T-helper 2 cell treated with Interferon-gamma antibody and Interleukin-4, amounts not matched to agents 5 μg/mL and 100 μg/mL, for 36 hours (primary cell): ENCODE measurements at regions not wholly inside any gene's neighbourhood (a gene's known extent, or its start where the extent isn't known, plus 50 kb on each side); places are given as distances from the start of the nearest gene placed in this dataset.

Experiments
- DNase-seq: peaks from one replicate; pipeline ENCODE4 v3.0.0; 2021; ENCODE audit warnings: low spot score
- H3K27ac Mint-ChIP-seq: one replicate; pipeline ENCODE4 v1.8.0; 2021; ENCODE audit warnings: mild to moderate bottlenecking, mixed read lengths
- H3K27me3 Mint-ChIP-seq: one replicate; pipeline ENCODE4 v1.8.0; 2021; ENCODE audit warnings: low read depth, mixed read lengths
- H3K36me3 Mint-ChIP-seq: one replicate; pipeline ENCODE4 v1.8.0; 2021; ENCODE audit warnings: low read depth, mixed read lengths
- H3K4me1 Mint-ChIP-seq: one replicate; pipeline ENCODE4 v1.8.0; 2021; ENCODE audit warnings: low read depth, mixed read lengths
- H3K4me3 Mint-ChIP-seq: one replicate; pipeline ENCODE4 v1.8.0; 2022; ENCODE audit warnings: mild to moderate bottlenecking, moderate library complexity, mixed read lengths
- H3K9me3 Mint-ChIP-seq: one replicate; pipeline ENCODE4 v1.8.0; 2021; ENCODE audit warnings: mixed read lengths

DNA sequence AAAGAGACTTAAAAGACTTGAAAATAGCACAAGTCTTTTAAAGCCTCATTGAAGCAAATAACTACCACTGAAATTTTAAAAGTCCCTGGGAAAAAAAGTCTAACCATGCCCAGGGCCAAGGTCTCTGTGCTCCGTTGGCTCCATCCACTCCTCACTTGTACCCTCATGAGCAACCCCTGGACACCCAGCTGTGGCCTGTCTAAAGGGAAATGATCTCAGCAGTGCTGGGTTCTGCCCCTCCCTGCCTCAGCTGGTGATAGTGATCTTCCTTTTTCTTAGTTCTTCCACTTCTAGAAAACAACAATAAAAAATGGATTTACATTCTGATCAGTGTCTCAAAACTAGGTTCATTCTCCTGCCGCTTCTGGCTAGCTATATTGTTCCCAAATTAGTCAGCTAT lies 423.5 kb upstream of the ADAMTS5 start:
- no peaks in the 10 kb centered on the region for H3K27me3 Mint-ChIP-seq
- H3K9me3 Mint-ChIP-seq: peaks cover 22% of the 10 kb centered on the region
- H3K4me1 Mint-ChIP-seq: no peaks in the 10 kb centered on the region
- no peak for DNase-seq
- no peak overlapping the region for H3K4me3 Mint-ChIP-seq
- no peaks in the 10 kb centered on the region for H3K36me3 Mint-ChIP-seq
- H3K27ac Mint-ChIP-seq: no peak overlapping the region

DNA sequence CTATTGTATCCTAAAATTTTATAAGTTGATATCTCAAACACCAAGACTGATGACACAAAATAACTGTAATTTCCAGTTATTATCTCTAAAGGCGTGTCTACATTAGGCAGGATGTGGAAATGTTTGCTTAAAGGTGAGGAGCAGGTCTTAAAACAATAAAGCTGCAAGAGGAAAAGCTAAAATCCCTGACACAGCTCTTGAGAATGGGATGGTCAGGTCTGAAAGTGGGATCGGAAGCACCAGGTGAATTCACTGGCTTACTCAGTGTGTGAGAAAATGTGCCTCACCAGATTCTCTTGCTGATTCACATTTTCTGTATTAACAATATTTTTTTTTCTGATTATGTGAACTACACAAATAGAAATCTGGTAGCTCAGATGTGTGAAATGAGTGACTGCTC lies 421.9 kb upstream of the ADAMTS5 start:
- Mint-ChIP-seq H3K4me3 (no peak overlapping the region), H3K4me1 (no peaks in the 10 kb centered on the region), H3K9me3 (peaks cover 21% of the 10 kb centered on the region), H3K36me3 (no peaks in the 10 kb centered on the region), H3K27ac (no peak overlapping the region), H3K27me3 (no peaks in the 10 kb centered on the region)
- no peak for DNase-seq

DNA sequence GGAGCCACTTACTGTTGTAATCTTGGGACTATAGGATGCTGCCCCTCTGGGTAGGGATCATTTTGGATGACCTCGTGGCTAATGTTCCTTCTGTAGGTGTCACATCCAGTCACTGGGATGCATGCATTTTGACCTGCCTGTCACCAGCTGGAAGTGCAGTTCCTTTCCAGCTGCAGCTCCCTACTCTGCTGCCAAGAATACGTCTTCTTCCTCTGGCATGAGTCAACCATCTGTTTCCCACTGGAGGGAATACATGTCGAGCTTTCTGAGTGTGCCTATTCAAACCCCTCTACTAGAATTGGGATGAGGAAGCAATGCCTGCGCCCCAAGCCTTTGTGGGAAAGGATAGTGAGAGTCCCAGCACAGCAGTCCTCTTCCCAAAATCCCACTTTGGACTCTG lies 415.5 kb upstream of the ADAMTS5 start:
- no peak for DNase-seq
- Mint-ChIP-seq H3K4me1 (no peaks in the 10 kb centered on the region), H3K4me3 (no peak overlapping the region), H3K27ac (no peak overlapping the region), H3K27me3 (no peaks in the 10 kb centered on the region), H3K9me3 (peaks cover 22% of the 10 kb centered on the region), H3K36me3 (no peaks in the 10 kb centered on the region)

DNA sequence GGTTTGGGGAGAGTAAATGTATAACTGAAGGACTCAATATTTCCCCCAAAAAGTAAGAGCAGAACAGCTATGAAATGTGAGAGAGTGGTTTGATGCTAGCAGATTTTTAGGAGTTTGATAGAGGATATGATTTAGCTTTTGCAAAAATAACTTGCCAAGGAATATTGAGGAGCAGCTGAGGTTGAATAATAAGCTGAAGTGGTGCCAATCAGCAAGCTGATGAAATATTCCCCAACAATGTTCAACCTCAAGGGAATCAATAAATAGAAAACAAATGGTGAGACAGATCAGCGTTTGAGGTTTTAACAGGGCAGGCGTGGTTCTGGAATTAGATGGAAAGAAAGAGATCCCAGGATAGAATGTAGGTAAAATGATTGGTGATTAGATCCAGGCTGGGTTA lies 413.4 kb upstream of the ADAMTS5 start:
- peaks cover 19% of the 10 kb centered on the region for H3K9me3 Mint-ChIP-seq
- no peak overlapping the region for H3K27ac Mint-ChIP-seq
- no peaks in the 10 kb centered on the region for H3K36me3 Mint-ChIP-seq
- DNase-seq: no peak
- H3K4me3 Mint-ChIP-seq: no peak overlapping the region
- H3K4me1 Mint-ChIP-seq: no peaks in the 10 kb centered on the region
- no peaks in the 10 kb centered on the region for H3K27me3 Mint-ChIP-seq

DNA sequence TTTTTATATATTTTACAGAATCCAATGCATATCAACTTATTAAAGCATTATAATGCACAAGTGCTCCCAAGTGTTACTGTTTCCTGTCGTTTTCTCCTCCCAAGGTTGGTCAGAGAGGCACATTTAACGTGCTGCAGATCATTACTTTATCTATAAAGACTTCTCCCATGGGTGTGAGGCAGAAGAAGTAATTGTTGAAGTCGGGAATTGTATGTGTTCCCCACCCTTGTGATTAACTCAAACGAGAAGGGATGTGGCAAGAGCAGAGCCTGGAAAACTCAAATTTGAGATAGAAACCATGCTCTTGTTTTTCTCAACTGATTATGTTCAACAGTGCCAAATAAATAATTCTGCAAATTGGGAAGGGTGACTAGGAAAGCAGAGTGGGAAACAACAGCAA lies 412.5 kb upstream of the ADAMTS5 start:
- no peaks in the 10 kb centered on the region for H3K36me3 Mint-ChIP-seq
- no peak overlapping the region for H3K27ac Mint-ChIP-seq

DNA sequence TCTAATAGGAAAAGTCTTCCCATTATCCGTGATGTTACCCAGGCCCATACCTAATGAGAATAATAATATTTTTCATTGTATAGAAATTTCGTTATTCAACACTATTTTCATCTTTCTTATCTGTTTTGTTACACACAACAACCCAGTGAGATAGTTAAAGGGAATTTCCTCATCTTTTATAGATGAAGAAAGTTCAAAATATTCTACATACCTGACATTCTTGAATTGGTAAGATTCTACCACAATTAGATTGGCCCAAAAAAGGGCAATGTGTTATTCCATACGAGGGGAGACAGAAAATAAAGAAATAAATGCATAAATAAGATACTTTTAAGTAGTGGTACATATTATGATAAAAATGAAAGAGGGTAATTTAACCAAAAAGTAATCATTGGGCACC lies 405.5 kb upstream of the ADAMTS5 start:
- Mint-ChIP-seq H3K27me3 (no peaks in the 10 kb centered on the region), H3K36me3 (no peaks in the 10 kb centered on the region), H3K27ac (no peak overlapping the region), H3K4me3 (no peak overlapping the region), H3K9me3 (peaks cover 15% of the 10 kb centered on the region), H3K4me1 (no peaks in the 10 kb centered on the region)
- DNase-seq: no peak

More for the DNA sequence above, 412.5 kb upstream of the ADAMTS5 start:
- peaks cover 19% of the 10 kb centered on the region for H3K9me3 Mint-ChIP-seq
- H3K4me3 Mint-ChIP-seq: no peak overlapping the region
- no peaks in the 10 kb centered on the region for H3K4me1 Mint-ChIP-seq
- DNase-seq: no peak
- no peaks in the 10 kb centered on the region for H3K27me3 Mint-ChIP-seq

DNA sequence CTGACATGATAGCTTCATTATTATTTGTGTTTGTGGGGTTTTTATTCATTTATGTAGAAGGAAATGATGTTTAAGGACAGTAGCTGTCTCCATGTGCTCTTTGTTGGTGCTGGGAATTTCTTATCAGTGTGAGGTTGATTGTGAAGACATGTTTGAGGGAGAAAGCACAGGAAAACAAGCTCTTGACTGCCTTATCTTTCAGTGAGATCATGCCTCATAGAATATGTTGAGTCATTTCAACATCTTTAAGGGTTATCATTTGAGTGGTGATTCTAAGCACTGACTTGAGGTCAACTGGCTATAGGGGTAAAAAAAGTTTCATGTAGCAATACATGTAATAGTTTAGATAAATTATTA lies 405.1 kb upstream of the ADAMTS5 start:
- DNase-seq: no peak
- Mint-ChIP-seq H3K36me3 (no peaks in the 10 kb centered on the region), H3K4me3 (no peak overlapping the region), H3K4me1 (no peaks in the 10 kb centered on the region), H3K27me3 (no peaks in the 10 kb centered on the region), H3K9me3 (peaks cover 13% of the 10 kb centered on the region), H3K27ac (no peak overlapping the region)

DNA sequence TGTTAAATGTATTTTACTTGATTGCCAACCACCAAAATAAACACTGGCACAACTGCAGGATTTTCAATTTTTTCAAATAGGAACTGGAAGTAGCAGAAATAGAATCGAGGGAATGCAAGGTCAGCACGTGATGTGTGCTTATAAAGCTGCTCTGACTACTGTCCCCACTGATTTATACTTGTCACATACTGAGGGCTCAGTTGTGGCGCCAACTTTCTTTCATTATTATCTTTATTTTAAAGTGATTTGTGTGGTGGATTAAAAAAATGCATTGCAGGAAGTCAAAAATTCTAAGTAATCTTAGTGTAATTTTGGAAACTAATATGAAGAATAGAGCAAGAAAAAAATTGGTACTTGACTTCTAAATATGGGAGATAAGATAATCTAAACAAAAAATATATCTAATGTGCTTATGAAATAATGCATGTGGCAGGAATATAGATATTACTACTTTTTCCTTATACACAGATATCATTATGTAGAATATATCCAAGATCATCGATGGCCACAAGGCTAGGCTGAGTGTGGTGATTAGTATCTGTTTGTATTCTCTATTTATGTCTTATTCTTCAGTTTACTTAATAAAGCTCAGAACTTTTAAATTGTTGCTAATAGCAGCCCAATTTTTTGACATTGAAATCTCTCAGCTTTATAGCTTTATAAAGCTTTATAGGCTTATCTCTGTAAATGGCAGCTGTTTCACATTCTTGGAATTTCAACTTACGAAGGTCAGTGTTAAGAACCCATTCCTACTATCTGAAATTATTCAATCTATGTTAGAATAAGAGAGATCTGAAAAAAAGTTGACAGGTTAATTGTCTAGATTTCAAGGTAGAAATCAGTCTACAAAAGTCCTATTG lies 404.5 kb upstream of the ADAMTS5 start:
- Mint-ChIP-seq H3K27me3 (no peaks in the 10 kb centered on the region), H3K36me3 (no peaks in the 10 kb centered on the region)

DNA sequence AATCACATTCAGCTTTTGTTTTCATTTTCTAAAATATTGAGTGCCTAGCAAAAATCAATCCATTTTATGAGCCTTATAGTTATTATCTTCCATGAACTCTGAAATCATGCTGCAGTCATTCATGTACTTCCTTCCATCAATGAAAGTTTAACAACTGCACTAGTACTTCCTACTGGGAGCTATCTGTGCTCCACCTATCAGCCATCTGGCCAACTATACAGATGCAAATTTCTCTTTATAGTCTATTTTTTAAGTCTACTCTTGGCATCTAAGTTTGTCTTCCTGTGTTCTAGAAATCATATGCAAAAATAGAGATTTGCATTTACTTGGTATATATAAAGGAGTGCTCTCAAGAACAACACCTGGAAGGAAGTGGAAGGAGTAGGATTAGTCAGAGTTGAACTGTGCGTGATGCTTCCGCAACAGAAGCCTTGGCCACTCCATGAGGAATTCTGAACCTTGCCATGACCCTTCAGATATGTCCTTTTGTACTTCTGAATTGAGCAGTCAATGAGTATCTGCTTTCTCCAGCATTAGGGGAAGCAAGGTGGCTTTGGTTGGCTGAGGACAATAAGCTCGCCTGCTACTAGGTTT lies 403.2 kb upstream of the ADAMTS5 start:
- Mint-ChIP-seq H3K4me1 (no peaks in the 10 kb centered on the region), H3K36me3 (no peaks in the 10 kb centered on the region), H3K27me3 (no peaks in the 10 kb centered on the region), H3K4me3 (no peak overlapping the region), H3K27ac (no peak overlapping the region), H3K9me3 (peaks cover 18% of the 10 kb centered on the region)
- DNase-seq: no peak

More for the DNA sequence above, 404.5 kb upstream of the ADAMTS5 start:
- H3K27ac Mint-ChIP-seq: no peak overlapping the region
- H3K9me3 Mint-ChIP-seq: peaks cover 13% of the 10 kb centered on the region
- no peaks in the 10 kb centered on the region for H3K4me1 Mint-ChIP-seq
- DNase-seq: no peak
- no peak overlapping the region for H3K4me3 Mint-ChIP-seq

DNA sequence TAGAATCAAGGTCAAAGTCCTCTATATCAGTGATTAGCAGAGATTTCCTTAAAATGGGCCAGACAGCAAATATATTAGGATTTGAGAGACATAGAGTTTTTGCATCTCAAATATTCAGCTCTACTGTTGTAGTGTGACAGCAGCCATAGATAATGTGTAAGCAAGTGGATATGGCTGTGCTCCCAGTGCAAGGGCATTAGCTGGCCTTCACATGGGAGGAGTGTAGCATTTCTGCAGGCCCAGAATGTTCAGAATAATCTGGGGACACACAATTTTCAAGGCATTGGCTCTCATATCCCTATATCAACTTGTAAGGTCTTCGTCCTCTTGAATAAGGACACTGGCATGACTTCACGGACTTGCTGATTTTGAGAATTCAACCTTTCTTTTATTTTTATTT lies 402.3 kb upstream of the ADAMTS5 start:
- Mint-ChIP-seq H3K27ac (no peak overlapping the region), H3K36me3 (no peaks in the 10 kb centered on the region), H3K4me3 (no peak overlapping the region), H3K4me1 (no peaks in the 10 kb centered on the region), H3K27me3 (no peaks in the 10 kb centered on the region), H3K9me3 (peaks cover 18% of the 10 kb centered on the region)
- no peak for DNase-seq

DNA sequence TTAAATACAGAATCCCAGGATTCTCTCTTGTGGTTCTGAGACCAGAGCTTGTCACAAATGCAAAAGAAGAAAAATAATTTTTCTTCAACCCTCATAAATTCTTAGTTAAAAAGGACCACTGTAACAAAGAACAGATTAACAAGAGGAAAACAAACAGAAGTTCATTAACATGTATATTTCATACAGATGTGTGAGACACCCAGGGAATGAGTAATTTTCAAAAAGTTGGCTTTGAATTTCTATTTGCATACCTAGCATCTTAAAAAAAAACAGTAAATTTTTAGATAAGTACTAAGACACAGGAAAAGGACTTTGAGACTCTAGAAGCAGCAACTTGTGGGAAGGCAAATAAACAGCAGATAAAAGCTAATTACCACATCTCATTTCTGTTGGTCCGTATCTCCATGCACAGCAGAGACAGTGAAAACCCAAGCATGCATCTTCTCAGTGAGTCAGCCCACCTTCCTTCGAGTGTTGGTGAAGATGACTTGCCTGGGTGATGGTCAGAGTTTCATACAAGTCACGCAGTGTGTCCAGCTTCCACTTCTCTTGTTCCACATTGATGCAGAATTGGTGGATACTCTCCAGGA lies 399.9 kb upstream of the ADAMTS5 start:
- Mint-ChIP-seq H3K36me3 (no peaks in the 10 kb centered on the region), H3K4me1 (no peaks in the 10 kb centered on the region), H3K4me3 (no peak overlapping the region), H3K27ac (no peak overlapping the region), H3K27me3 (no peaks in the 10 kb centered on the region), H3K9me3 (peaks cover 10% of the 10 kb centered on the region)
- no peak for DNase-seq

DNA sequence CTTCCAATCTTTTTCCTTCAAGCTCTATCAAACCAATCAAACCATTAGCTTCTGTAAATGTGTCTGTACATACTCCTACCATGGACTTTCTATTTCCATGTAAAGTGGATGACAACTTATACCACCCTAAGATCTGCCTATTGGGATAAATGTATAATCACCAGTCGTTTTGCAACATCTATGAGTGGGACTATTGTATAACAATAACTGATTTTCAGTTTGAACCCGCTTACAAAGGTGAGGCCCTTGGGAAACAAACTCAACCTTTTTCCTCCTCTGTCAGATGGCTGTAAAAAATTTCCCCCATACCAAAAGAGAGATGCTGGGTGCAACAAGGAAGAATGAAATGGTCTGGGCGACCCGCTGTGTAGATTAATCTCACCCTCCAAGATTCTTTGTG lies 399.1 kb upstream of the ADAMTS5 start:
- Mint-ChIP-seq H3K9me3 (peaks cover 10% of the 10 kb centered on the region), H3K27me3 (no peaks in the 10 kb centered on the region), H3K36me3 (no peaks in the 10 kb centered on the region), H3K4me1 (no peaks in the 10 kb centered on the region), H3K27ac (no peak overlapping the region), H3K4me3 (no peak overlapping the region)
- no peak for DNase-seq

DNA sequence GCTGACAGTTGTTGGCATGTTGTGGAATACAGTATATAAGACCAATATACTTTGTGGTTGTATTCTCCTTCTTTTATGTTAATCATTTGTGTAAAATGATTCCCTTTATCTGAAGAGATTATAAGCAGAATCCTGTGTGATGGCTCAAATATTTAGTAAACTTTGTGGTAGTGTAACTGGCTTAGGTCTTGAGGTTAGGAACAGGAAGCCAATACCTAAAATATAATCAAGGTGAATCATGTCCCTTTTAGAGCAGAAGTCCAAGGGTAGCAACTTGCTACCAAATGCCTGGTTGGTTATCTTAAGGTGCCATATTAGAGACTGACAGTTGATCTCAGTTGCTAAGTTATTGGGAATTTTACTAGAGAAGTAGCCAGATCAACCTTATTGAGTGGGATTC lies 398.5 kb upstream of the ADAMTS5 start:
- H3K9me3 Mint-ChIP-seq: peaks cover 13% of the 10 kb centered on the region
- DNase-seq: no peak
- no peaks in the 10 kb centered on the region for H3K36me3 Mint-ChIP-seq
- H3K27ac Mint-ChIP-seq: no peak overlapping the region
- no peaks in the 10 kb centered on the region for H3K4me1 Mint-ChIP-seq
- no peaks in the 10 kb centered on the region for H3K27me3 Mint-ChIP-seq
- no peak overlapping the region for H3K4me3 Mint-ChIP-seq

DNA sequence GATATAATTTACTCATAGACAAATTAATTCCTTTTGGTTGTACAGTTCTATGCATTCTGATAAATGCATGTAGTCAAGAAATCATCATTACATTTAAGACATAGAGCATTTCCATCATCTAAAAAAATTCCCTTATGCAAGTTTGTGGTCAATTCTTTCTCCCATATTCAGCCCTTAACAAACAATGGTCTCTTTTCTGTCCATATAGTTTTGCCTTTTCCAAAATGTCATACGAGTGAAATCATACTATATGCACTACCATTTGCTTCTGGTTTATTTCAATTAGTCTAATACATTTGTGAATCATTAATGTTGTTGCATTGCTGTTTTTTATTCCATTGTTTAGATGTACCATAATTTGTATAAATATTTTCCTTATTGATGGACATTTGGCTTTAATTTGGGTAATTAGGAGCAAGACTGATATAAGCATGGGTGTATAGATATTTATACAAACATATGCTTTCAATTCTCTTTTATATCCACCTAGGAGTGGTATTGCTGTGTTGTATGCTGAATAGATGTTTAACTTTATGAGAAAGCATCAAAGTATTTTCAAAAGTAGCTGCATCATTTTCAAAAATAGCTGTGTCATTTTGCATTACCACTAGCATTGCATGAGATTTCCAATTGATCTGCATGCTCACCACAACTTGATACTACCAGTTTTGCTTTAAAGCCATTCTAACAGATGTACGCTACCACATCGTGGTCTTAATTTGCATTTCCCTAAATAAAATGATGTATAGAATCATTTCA lies 397.0 kb upstream of the ADAMTS5 start:
- DNase-seq: no peak
- Mint-ChIP-seq H3K27me3 (no peaks in the 10 kb centered on the region), H3K4me3 (no peak overlapping the region), H3K4me1 (no peaks in the 10 kb centered on the region), H3K9me3 (peaks cover 17% of the 10 kb centered on the region), H3K36me3 (no peaks in the 10 kb centered on the region), H3K27ac (no peak overlapping the region)
